Breast epithelium (tissue), 3 donors: ENCODE measurements at regions not wholly inside any gene's neighbourhood (a gene's known extent, or its start where the extent isn't known, plus 50 kb on each side); places are given as distances from the start of the nearest gene placed in this dataset.
"Not testable (repeated sequence)": the region's sequence is repeated elsewhere in the genome, so short reads cannot be mapped to it uniquely, and the experiment has no call there.

Source experiments
- CTCF ChIP-seq, 3 donors: fragments of 450-650 bp; IDR thresholded peaks; one replicate each; pipeline ENCODE4 v1.5.1; 2016 to 2017; ENCODE audit warnings: antibody characterized with exemption in 3 of 3, mild to moderate bottlenecking in 3 of 3, moderate library complexity in 3 of 3
- POLR2A ChIP-seq: fragments of 450-650 bp; IDR thresholded peaks from one replicate; pipeline ENCODE4 v1.6.1; 2016; ENCODE audit warnings: antibody characterized with exemption, mild to moderate bottlenecking, moderate library complexity

- not testable (repeated sequence) for TF ChIP-seq CTCF (IDR thresholded peaks at IDR 0.05); POLR2A
Observed at GRCh38 chr11:87506946-87507345, 469.2 kb downstream of the TMEM135 start.
